ENCODE measurements at regions not wholly inside any gene's neighbourhood (a gene's known extent, or its start where the extent isn't known, plus 50 kb on each side); places are given as distances from the start of the nearest gene placed in this dataset.

GRCh38 chr5:158644301-158644700 is 455.4 kb downstream of the EBF1 start:
- H3K4me3 ChIP-seq = no peak overlapping the region
- no peaks in the 10 kb centered on the region for H3K4me1 ChIP-seq
- no peaks in the 10 kb centered on the region for H3K36me3 ChIP-seq
- H3K27ac ChIP-seq = no peak overlapping the region
- no peaks in the 10 kb centered on the region for H3K9me3 ChIP-seq
- TF ChIP-seq, protein P1, sequence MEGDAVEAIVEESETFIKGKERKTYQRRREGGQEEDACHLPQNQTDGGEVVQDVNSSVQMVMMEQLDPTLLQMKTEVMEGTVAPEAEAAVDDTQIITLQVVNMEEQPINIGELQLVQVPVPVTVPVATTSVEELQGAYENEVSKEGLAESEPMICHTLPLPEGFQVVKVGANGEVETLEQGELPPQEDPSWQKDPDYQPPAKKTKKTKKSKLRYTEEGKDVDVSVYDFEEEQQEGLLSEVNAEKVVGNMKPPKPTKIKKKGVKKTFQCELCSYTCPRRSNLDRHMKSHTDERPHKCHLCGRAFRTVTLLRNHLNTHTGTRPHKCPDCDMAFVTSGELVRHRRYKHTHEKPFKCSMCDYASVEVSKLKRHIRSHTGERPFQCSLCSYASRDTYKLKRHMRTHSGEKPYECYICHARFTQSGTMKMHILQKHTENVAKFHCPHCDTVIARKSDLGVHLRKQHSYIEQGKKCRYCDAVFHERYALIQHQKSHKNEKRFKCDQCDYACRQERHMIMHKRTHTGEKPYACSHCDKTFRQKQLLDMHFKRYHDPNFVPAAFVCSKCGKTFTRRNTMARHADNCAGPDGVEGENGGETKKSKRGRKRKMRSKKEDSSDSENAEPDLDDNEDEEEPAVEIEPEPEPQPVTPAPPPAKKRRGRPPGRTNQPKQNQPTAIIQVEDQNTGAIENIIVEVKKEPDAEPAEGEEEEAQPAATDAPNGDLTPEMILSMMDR (IDR thresholded peaks at IDR 0.05) = no peak
- TF ChIP-seq POLR2AphosphoS5 (IDR thresholded peaks at IDR 0.05) = no peak
- no peak for TF ChIP-seq POLR2A (IDR thresholded peaks at IDR 0.05)
- TF ChIP-seq EP300 (IDR thresholded peaks at IDR 0.05) = no peak
- H3K27me3 ChIP-seq = peaks cover 0 to 4% (median 0%) of the 10 kb centered on the region in 3 donors
- intact Hi-C loops (cut with DNase I; ENCODE audit: low total_unique reads) = no loop called here
- DNase-seq = no peak

GRCh38 chr5:158643840-158644239 is 455.9 kb downstream of the EBF1 start:
- Histone ChIP-seq H3K4me1 (no peaks in the 10 kb centered on the region), H3K27ac (no peak overlapping the region), H3K36me3 (no peaks in the 10 kb centered on the region), H3K4me3 (no peak overlapping the region), H3K27me3 (peaks cover 0 to 4% (median 0%) of the 10 kb centered on the region in 3 donors), H3K9me3 (no peaks in the 10 kb centered on the region)
- intact Hi-C loops (cut with DNase I; ENCODE audit: low total_unique reads) = no loop called here
- WGBS, 5 donors = 47 to 64% (median 51%) methylated on average over 1 of the region's 1 CpG
- no peak for DNase-seq
- TF ChIP-seq, protein P1 (IDR thresholded peaks at IDR 0.05) = no peak
- TF ChIP-seq POLR2A (IDR thresholded peaks at IDR 0.05) (no peak), POLR2AphosphoS5 (IDR thresholded peaks at IDR 0.05) (no peak), EP300 (IDR thresholded peaks at IDR 0.05) (no peak)

GRCh38 chr5:158642879-158643278 is 456.8 kb downstream of the EBF1 start:
- H3K4me3 ChIP-seq = no peak overlapping the region
- intact Hi-C loops (cut with DNase I; ENCODE audit: low total_unique reads) = no loop called here
- H3K36me3 ChIP-seq = no peaks in the 10 kb centered on the region
- no peak for DNase-seq
- H3K4me1 ChIP-seq = no peaks in the 10 kb centered on the region
- peaks cover 0 to 4% (median 0%) of the 10 kb centered on the region in 3 donors for H3K27me3 ChIP-seq
- H3K27ac ChIP-seq = no peak overlapping the region
- no peaks in the 10 kb centered on the region for H3K9me3 ChIP-seq
- TF ChIP-seq POLR2AphosphoS5 (IDR thresholded peaks at IDR 0.05) (no peak), EP300 (IDR thresholded peaks at IDR 0.05) (no peak), POLR2A (IDR thresholded peaks at IDR 0.05) (no peak)
- TF ChIP-seq, protein P1 (IDR thresholded peaks at IDR 0.05) = no peak

DNA sequence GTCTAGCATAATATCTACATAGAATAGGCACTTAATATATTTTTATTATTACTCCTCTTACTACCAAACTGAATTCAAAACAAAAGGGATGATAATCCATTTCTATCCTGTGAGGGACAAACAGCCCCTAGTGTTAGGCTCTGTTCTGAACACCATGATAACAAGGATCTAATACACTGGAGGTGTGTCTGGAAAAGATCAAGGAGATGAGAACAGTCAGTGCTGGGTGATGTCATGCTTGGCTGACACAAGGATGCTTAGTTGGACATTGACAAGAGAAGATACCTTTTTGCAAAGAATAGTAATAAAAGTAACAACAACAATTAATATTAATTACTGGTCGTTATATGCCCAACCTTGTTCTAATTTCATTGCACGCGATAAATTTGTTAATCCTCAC is 458.7 kb downstream of the EBF1 start:
- H3K36me3 ChIP-seq = no peaks in the 10 kb centered on the region
- intact Hi-C loops (cut with DNase I; ENCODE audit: low total_unique reads) = no loop called here
- peaks cover 0 to 4% (median 0%) of the 10 kb centered on the region in 3 donors for H3K27me3 ChIP-seq
- no peak overlapping the region for H3K4me3 ChIP-seq
- DNase-seq = no peak
- H3K27ac ChIP-seq = no peak overlapping the region
- TF ChIP-seq POLR2A (IDR thresholded peaks at IDR 0.05) (no peak), EP300 (IDR thresholded peaks at IDR 0.05) (no peak), POLR2AphosphoS5 (IDR thresholded peaks at IDR 0.05) (no peak)
- TF ChIP-seq, protein P1 (IDR thresholded peaks at IDR 0.05) = no peak
- H3K9me3 ChIP-seq = no peaks in the 10 kb centered on the region
- no peaks in the 10 kb centered on the region for H3K4me1 ChIP-seq
- 91 to 97% (median 94%) methylated on average over 3 of the region's 3 CpGs for WGBS, 5 donors
